Peyer's patch (tissue), 4 donors: ENCODE measurements at regions not wholly inside any gene's neighbourhood (a gene's known extent, or its start where the extent isn't known, plus 50 kb on each side); places are given as distances from the start of the nearest gene placed in this dataset.

Source experiments
- POLR2A ChIP-seq, 2 donors: fragments of 450-650 bp; IDR thresholded peaks; one replicate each; pipeline ENCODE4 v1.5.1; 2017; ENCODE audit warnings: antibody characterized with exemption in 2 of 2, mild to moderate bottlenecking in 2 of 2, moderate library complexity in 2 of 2
- TF ChIP-seq, protein P1 (sequence below), 6 experiments: fragments of 450-650 bp in 4 of 6; fragments of 200-600 bp in 2 of 6; sonication (generic) in 1 of 6; IDR thresholded peaks; one replicate each; pipeline ENCODE4 v1.5.1; 2017 to 2019; ENCODE audit warnings: antibody characterized with exemption in 6 of 6, mild to moderate bottlenecking in 3 of 6, moderate library complexity in 1 of 6

DNA sequence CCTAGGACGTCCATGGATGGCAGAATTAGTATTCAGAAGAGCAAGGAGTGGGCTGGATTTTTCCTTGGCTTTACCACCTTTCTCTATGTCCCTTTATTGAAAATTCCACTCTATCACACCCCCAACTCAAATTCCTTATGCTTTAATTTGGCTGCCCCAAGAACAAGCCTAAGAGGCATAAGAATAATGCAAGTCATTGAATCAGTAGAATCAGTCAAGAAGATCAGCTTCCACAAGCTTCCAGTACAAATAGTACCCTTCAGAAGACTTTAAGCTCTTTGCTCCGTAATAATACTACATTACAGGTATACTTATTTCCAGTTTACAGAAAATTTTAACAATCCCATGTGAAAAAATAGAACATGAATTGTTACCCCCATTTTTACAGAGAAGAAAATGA, 51.0 kb upstream of the SNAP25 start:
- TF ChIP-seq, protein P1, sequence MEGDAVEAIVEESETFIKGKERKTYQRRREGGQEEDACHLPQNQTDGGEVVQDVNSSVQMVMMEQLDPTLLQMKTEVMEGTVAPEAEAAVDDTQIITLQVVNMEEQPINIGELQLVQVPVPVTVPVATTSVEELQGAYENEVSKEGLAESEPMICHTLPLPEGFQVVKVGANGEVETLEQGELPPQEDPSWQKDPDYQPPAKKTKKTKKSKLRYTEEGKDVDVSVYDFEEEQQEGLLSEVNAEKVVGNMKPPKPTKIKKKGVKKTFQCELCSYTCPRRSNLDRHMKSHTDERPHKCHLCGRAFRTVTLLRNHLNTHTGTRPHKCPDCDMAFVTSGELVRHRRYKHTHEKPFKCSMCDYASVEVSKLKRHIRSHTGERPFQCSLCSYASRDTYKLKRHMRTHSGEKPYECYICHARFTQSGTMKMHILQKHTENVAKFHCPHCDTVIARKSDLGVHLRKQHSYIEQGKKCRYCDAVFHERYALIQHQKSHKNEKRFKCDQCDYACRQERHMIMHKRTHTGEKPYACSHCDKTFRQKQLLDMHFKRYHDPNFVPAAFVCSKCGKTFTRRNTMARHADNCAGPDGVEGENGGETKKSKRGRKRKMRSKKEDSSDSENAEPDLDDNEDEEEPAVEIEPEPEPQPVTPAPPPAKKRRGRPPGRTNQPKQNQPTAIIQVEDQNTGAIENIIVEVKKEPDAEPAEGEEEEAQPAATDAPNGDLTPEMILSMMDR (IDR thresholded peaks at IDR 0.05) = no peak
- no peak for TF ChIP-seq POLR2A (IDR thresholded peaks at IDR 0.05)
